ENCODE measurements at regions not wholly inside any gene's neighbourhood (a gene's known extent, or its start where the extent isn't known, plus 50 kb on each side); places are given as distances from the start of the nearest gene placed in this dataset.

DNA sequence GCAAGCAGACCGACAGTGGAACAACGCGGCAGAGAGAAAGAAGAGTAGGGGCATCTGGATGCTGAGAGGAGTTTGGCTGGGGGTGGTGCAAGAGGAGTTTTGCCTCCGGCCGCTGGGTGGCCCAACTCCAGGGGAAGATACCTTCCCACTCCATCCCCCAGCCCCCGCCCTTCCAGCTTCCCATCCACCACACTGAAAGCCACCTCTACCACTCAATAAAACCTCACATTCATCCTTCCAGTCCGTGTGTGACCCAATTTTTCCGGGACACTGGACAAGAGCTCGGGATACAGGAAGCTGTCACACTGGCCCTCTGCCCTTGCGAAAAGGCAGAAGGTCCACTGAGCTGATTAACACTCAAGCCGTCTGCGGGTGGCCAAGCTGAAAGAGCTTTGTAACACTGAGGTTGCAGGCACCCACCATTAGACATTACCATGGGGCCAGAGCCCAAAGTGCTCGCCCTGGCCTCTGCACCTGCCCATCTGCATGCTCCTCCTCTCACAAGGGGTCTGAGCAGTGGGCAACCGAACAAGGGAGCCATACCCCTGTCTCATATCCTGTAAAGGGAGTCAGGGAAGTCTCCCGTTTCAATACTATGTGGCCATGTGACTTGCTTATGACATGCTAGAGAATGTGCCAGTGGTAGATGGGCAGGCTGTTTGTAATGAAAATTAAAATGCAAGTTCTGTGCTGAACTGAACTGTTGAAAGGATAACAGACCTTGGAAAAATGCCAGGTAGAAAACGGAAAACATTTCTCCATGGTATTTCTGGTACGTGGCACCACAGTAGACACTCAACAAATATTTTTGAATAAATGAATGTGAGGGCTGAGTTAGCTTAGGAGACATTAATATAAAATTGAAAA, 205.1 kb upstream of the STARD13 start:
- no peak for ATAC-seq
- no peak for TF ChIP-seq POLR2AphosphoS5 (IDR thresholded peaks at IDR 0.05; ENCODE audit: low read depth, low read length)
- TF ChIP-seq, protein P1, sequence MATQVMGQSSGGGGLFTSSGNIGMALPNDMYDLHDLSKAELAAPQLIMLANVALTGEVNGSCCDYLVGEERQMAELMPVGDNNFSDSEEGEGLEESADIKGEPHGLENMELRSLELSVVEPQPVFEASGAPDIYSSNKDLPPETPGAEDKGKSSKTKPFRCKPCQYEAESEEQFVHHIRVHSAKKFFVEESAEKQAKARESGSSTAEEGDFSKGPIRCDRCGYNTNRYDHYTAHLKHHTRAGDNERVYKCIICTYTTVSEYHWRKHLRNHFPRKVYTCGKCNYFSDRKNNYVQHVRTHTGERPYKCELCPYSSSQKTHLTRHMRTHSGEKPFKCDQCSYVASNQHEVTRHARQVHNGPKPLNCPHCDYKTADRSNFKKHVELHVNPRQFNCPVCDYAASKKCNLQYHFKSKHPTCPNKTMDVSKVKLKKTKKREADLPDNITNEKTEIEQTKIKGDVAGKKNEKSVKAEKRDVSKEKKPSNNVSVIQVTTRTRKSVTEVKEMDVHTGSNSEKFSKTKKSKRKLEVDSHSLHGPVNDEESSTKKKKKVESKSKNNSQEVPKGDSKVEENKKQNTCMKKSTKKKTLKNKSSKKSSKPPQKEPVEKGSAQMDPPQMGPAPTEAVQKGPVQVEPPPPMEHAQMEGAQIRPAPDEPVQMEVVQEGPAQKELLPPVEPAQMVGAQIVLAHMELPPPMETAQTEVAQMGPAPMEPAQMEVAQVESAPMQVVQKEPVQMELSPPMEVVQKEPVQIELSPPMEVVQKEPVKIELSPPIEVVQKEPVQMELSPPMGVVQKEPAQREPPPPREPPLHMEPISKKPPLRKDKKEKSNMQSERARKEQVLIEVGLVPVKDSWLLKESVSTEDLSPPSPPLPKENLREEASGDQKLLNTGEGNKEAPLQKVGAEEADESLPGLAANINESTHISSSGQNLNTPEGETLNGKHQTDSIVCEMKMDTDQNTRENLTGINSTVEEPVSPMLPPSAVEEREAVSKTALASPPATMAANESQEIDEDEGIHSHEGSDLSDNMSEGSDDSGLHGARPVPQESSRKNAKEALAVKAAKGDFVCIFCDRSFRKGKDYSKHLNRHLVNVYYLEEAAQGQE (IDR thresholded peaks at IDR 0.05; ENCODE audit: insufficient read depth in 1 of 2, low read depth in 2 of 2, low read length in 1 of 2), result no peak
- no peak for TF ChIP-seq SIN3A (IDR thresholded peaks at IDR 0.05; ENCODE audit: borderline replicate concordance, insufficient read depth, low read depth, low read length)
- TF ChIP-seq CTCF (IDR thresholded peaks at IDR 0.05), result no peak
- no peak for TF ChIP-seq TCF7L2 (IDR thresholded peaks at IDR 0.05; ENCODE audit: low read depth, low read length)
- Histone ChIP-seq H3K4me3 (ENCODE audit: low read depth in 2 of 2, low read length in 2 of 2) (no peak overlapping the region), H3K4me1 (ENCODE audit: control insufficient read depth, insufficient read depth, low read length) (no peaks in the 10 kb centered on the region), H3K9me3 (ENCODE audit: control insufficient read depth, insufficient read depth, low read depth, low read length) (no peaks in the 10 kb centered on the region), H3K27ac (ENCODE audit: low read length) (no peak overlapping the region), H3K27me3 (ENCODE audit: control insufficient read depth, insufficient read depth, low read length) (no peaks in the 10 kb centered on the region), H3K36me3 (ENCODE audit: control insufficient read depth, insufficient read depth, low read length) (no peaks in the 10 kb centered on the region)
- ChIA-PET POLR2A (no interaction called here), CTCF (no interaction called here)
- intact Hi-C loops (cut with micrococcal nuclease; ENCODE audit: unreplicated experiment) (no loop called here), in situ Hi-C loops (cut with HindIII; ENCODE audit: low pct_unique_long_range_greater_than_20kb, low sequenced_read_pairs) (no loop called here)
- DNase-seq (ENCODE audit: low read depth, low spot score), result no peak
- no TSS peak for BruUV-seq (replicated peaks)

GRCh38 chr13:33493672-33494365, 208.3 kb upstream of the STARD13 start:
- Histone ChIP-seq H3K4me1 (ENCODE audit: control insufficient read depth, insufficient read depth, low read length) (no peaks in the 10 kb centered on the region), H3K27ac (ENCODE audit: low read length) (no peak overlapping the region), H3K27me3 (ENCODE audit: control insufficient read depth, insufficient read depth, low read length) (no peaks in the 10 kb centered on the region), H3K36me3 (ENCODE audit: control insufficient read depth, insufficient read depth, low read length) (no peaks in the 10 kb centered on the region), H3K9me3 (ENCODE audit: control insufficient read depth, insufficient read depth, low read depth, low read length) (no peaks in the 10 kb centered on the region), H3K4me3 (ENCODE audit: low read depth in 2 of 2, low read length in 2 of 2) (no peak overlapping the region)
- TF ChIP-seq POLR2AphosphoS5 (IDR thresholded peaks at IDR 0.05; ENCODE audit: low read depth, low read length) (no peak), TCF7L2 (IDR thresholded peaks at IDR 0.05; ENCODE audit: low read depth, low read length) (no peak), SIN3A (IDR thresholded peaks at IDR 0.05; ENCODE audit: borderline replicate concordance, insufficient read depth, low read depth, low read length) (no peak), CTCF (IDR thresholded peaks at IDR 0.05) (no peak)
- TF ChIP-seq, protein P1 (IDR thresholded peaks at IDR 0.05; ENCODE audit: insufficient read depth in 1 of 2, low read depth in 2 of 2, low read length in 1 of 2), result no peak
- intact Hi-C loops (cut with micrococcal nuclease; ENCODE audit: unreplicated experiment) (no loop called here), in situ Hi-C loops (cut with HindIII; ENCODE audit: low pct_unique_long_range_greater_than_20kb, low sequenced_read_pairs) (no loop called here)
- ChIA-PET POLR2A (no interaction called here), CTCF (no interaction called here)
- no peak for DNase-seq (ENCODE audit: low read depth, low spot score)
- BruUV-seq (replicated peaks), result no TSS peak
- ATAC-seq, result no peak

Measured in Panc1 (cell line).